A673 (cell line): ENCODE measurements at regions not wholly inside any gene's neighbourhood (a gene's known extent, or its start where the extent isn't known, plus 50 kb on each side); places are given as distances from the start of the nearest gene placed in this dataset.

Experiments
- CTCF ChIP-seq: fragments of 300-800, 200-600 bp; sonication (generic); conservative IDR thresholded peaks from 2 replicates; pipeline ENCODE4 v1.5.1; 2017; ENCODE audit warnings: low read depth, mild to moderate bottlenecking, antibody characterized with exemption, low read length, moderate library complexity, mixed read lengths
- EZH2 ChIP-seq: fragments of 200-600 bp; sonication (generic); IDR thresholded peaks from 2 replicates; pipeline ENCODE4 v1.6.1; 2017; ENCODE audit warnings: borderline replicate concordance, low read depth, mild to moderate bottlenecking, mixed read lengths, antibody characterized with exemption, low read length; ENCODE audit not compliant: poor library complexity, severe bottlenecking

GRCh38 chr2:58959996-58960395 lies 718.9 kb upstream of the FANCL start:
- no peak for TF ChIP-seq EZH2
- no peak for TF ChIP-seq CTCF
